ENCODE measurements at regions not wholly inside any gene's neighbourhood (a gene's known extent, or its start where the extent isn't known, plus 50 kb on each side); places are given as distances from the start of the nearest gene placed in this dataset.

DNA sequence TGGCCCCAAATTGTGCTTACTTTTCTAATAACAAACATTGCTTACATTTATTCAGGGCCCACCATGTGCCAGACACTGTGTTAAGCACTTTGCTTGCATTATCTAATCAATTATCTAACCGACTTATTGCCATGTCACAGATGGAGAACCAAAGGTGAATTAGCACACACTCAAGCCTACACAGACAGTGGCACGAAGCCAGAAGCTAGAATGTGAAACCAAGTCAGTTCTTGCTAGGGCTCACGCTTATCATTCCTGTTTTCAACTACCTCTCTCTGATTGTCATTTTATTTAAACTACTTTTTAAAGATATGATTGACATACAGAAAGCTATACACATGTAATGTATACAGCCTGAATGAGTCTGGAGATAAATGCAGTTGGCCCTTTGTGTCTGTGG is 215.7 kb upstream of the CFAP20DC start:
- no peak overlapping the region for H3K4me3 Mint-ChIP-seq
- H3K9me3 Mint-ChIP-seq = no peaks in the 10 kb centered on the region
- H3K27me3 Mint-ChIP-seq (ENCODE audit: low read depth in 3 of 3) = peaks cover 0 to 2% (median 0%) of the 10 kb centered on the region in 3 donors
- no peak overlapping the region for H3K27ac Mint-ChIP-seq
- H3K4me1 Mint-ChIP-seq = no peaks in the 10 kb centered on the region
- H3K36me3 Mint-ChIP-seq = no peaks in the 10 kb centered on the region
- DNase-seq = no peak

DNA sequence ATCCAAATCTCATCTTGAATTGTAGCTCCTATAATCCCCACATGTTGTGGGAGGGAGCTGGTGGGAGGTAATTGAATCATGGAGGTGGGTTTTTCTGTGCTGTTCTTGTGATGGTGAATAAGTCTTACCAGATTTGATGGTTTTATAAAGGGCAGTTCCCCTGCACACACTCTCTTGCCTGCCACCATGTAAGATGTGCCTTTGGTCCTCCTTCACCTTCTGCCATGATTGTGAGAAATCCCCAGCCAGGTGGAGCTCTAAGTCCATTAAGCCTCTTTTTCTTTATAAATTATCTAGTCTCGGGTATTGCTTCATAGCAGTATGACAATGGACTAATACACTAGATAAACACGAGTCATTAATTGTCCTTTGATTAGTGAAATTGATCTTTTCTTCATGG is 214.5 kb upstream of the CFAP20DC start:
- Mint-ChIP-seq H3K27ac (no peak overlapping the region), H3K4me1 (no peaks in the 10 kb centered on the region), H3K36me3 (no peaks in the 10 kb centered on the region), H3K27me3 (ENCODE audit: low read depth in 3 of 3) (peaks cover 0 to 2% (median 0%) of the 10 kb centered on the region in 3 donors), H3K9me3 (no peaks in the 10 kb centered on the region), H3K4me3 (no peak overlapping the region)
- no peak for DNase-seq

DNA sequence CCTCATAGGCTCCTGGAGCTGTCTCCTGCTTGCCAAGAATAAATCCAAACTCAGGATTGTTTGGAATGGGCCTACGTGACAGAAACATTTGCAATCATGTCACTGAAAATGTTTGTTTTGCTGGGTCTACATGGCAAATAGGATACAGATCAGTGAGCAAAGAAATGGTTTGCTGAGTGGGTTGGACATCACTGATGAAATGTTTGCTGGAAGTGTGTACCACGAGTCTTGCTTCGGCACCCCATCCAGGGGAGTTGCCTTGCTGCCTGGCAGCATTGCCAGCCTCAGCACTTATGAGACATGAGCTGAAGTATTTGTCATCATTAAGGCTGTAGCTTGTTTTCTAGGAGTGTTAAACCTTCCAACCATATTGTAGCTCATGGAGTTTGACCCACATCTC is 213.3 kb upstream of the CFAP20DC start:
- H3K27me3 Mint-ChIP-seq (ENCODE audit: low read depth in 3 of 3) = peaks cover 0 to 2% (median 0%) of the 10 kb centered on the region in 3 donors
- H3K36me3 Mint-ChIP-seq = no peaks in the 10 kb centered on the region
- H3K4me1 Mint-ChIP-seq = no peaks in the 10 kb centered on the region
- H3K4me3 Mint-ChIP-seq = no peak overlapping the region
- DNase-seq = no peak
- no peak overlapping the region for H3K27ac Mint-ChIP-seq
- H3K9me3 Mint-ChIP-seq = no peaks in the 10 kb centered on the region

DNA sequence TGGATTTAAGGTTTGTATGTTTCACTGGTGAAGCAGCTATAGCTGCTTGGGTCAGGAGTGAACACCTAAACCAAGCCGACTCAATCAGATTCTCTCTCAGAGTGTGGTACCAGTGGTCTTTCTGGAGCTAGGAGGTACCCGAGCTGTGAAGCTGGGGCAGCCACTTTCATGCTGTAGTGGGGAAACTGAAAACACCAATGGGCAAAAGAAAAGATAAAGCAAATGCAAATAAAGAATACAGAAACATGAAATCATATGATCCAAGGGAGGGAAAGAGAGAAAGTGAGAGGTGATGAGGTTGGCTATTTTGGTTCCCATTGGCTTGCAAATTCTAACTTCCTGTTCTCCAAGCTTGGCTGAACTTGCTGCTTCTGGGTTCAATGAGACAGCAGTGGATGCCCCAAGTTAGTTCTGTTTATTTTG is 212.3 kb upstream of the CFAP20DC start:
- Mint-ChIP-seq H3K9me3 (no peaks in the 10 kb centered on the region), H3K4me1 (no peaks in the 10 kb centered on the region), H3K36me3 (no peaks in the 10 kb centered on the region), H3K27ac (no peak overlapping the region), H3K27me3 (ENCODE audit: low read depth in 3 of 3) (peaks cover 0 to 2% (median 0%) of the 10 kb centered on the region in 3 donors), H3K4me3 (no peak overlapping the region)
- DNase-seq = no peak

DNA sequence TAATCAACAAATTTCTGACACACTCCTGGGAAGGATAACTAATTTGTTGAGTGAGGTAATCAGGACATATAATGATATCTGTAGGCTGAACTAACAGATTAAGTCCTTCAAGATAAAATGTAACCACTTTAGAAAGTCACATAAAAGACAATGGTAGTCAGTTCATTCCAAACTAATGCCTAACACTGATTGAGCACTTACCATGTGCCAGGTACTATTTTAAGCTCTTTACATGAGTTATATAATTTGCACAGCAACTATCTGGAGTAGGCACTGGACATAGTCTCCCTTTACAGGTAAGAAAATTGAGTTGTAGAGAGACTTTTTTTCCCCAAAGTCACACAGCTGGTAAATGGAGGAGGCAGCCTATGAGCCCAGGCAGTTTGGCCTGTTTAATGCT is 211.2 kb upstream of the CFAP20DC start:
- H3K4me3 Mint-ChIP-seq = no peak overlapping the region
- DNase-seq = no peak
- no peaks in the 10 kb centered on the region for H3K4me1 Mint-ChIP-seq
- H3K9me3 Mint-ChIP-seq = no peaks in the 10 kb centered on the region
- H3K27ac Mint-ChIP-seq = no peak overlapping the region
- peaks cover 0 to 2% (median 0%) of the 10 kb centered on the region in 3 donors for H3K27me3 Mint-ChIP-seq (ENCODE audit: low read depth in 3 of 3)
- H3K36me3 Mint-ChIP-seq = no peaks in the 10 kb centered on the region

DNA sequence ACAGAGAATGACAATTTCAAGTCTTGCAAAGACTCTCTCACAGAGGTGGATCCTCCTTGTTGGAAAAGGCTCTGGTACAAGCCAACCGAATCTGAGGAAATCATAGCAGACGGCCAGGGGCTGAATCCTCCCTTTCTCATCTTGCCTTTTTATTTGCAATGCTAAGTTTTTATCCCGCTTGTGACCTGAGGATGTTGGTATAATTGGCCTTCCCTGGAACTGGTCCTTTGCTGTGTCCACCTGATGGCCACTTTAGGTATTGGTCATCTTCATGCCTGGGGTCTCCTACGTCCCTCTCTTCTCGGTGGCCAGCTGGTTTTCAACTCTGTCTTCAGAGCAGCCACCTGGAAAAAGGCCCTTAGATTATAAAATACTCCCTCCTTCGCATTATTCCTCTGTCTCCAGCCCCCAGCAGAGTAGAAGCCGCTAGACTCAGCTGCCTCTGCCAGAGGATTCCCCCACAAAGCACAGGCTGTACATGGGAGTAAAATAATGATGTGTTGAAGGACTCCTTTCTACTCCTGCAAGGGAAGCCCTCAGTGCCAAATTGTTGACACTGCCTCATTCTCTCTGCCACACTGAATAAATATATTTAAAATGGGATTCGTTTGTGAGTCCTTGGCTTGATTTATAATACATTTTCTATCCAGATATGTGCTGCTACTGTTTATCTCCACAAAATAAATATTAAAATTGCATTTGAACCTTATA is 208.9 kb upstream of the CFAP20DC start:
- H3K4me3 Mint-ChIP-seq = no peak overlapping the region
- H3K36me3 Mint-ChIP-seq = no peaks in the 10 kb centered on the region
- H3K9me3 Mint-ChIP-seq = no peaks in the 10 kb centered on the region
- DNase-seq = no peak
- H3K27ac Mint-ChIP-seq = no peak overlapping the region
- H3K27me3 Mint-ChIP-seq (ENCODE audit: low read depth in 3 of 3) = no peaks in the 10 kb centered on the region
- H3K4me1 Mint-ChIP-seq = no peaks in the 10 kb centered on the region

DNA sequence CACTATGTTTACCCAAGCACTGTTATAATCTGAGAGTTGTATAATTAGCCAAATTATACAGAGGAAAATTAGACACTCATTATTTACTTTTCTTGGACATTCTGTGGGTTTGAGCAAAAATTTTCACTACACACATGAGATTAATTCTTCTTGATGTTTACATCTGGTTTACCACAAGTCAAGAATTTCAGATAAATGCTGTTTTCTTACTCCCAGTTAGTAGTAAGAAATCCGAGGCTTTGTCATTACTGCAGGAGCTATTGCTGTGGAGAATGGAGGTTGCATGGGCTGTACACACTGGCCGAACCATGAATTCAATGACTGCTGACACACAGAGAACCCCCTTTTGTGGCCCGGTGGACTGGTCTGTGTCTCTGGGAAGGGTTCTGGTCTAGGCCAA is 207.7 kb upstream of the CFAP20DC start:
- Mint-ChIP-seq H3K27me3 (ENCODE audit: low read depth in 3 of 3) (no peaks in the 10 kb centered on the region), H3K9me3 (no peaks in the 10 kb centered on the region), H3K36me3 (no peaks in the 10 kb centered on the region)

DNA sequence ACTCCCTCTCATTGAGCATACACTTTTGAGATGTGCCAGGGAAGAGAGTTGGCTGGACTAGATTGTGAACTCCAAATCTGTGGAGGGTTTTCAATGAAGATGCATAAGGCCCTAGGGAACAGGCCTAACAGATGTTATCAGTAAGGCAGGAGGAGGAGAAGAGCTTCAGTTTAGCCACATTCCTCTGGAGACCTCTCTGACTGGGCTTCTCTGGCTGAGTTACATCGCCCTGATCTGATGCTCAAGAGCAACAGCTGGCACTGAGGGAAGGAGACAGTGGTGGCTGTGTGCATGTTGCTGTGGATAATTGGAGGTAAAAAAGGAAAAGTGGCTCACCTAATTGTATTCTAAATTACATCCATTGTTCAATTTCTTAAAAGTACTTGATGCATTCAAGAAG is 206.4 kb upstream of the CFAP20DC start:
- Mint-ChIP-seq H3K4me1 (no peaks in the 10 kb centered on the region), H3K9me3 (no peaks in the 10 kb centered on the region), H3K4me3 (no peak overlapping the region), H3K36me3 (no peaks in the 10 kb centered on the region), H3K27me3 (ENCODE audit: low read depth in 3 of 3) (no peaks in the 10 kb centered on the region), H3K27ac (no peak overlapping the region)
- DNase-seq = no peak

More for the DNA sequence above, 207.7 kb upstream of the CFAP20DC start:
- Mint-ChIP-seq H3K27ac (no peak overlapping the region), H3K4me3 (no peak overlapping the region), H3K4me1 (no peaks in the 10 kb centered on the region)
- DNase-seq = no peak

DNA sequence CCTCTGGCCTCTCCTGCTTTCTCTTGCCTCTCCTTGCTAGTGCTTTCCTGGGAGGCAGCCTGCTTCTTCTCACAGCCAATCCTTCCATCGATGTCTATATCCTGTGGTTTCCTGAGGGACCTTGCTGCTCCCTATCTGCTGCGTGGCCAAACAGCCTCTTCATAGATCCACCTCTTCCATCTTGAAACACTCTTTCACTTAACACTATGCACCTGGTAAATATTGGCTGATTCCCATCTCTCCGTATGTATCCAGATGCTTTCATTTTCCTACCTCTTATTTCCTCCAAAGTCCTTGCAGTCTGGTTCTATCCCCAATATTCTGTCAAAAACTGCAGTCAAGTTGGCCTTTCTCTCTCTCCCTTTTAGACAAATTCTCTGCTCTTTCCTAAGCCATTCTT is 205.2 kb upstream of the CFAP20DC start:
- H3K4me1 Mint-ChIP-seq = no peaks in the 10 kb centered on the region
- H3K36me3 Mint-ChIP-seq = no peaks in the 10 kb centered on the region
- H3K4me3 Mint-ChIP-seq = no peak overlapping the region
- H3K27me3 Mint-ChIP-seq (ENCODE audit: low read depth in 3 of 3) = no peaks in the 10 kb centered on the region
- no peaks in the 10 kb centered on the region for H3K9me3 Mint-ChIP-seq
- DNase-seq = no peak
- no peak overlapping the region for H3K27ac Mint-ChIP-seq

DNA sequence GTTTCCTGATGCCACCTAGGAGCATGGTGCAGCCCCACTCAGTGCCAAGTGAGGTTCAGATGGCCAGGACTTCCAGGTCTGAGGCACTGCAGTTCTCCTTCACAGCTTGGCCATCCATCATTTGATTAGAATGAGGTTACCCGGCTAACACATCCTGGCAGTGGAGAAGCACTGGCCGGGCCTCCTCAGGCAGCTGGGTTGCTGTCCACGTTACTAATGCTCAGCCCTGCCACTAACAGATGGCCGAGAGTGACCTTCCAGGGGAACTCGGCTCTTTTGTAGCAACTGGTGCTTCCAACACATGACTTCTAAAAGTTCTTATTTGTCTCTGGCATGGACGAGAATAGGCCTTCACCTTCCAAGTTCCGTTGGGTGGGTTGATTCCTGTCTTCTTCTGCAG is 204.6 kb upstream of the CFAP20DC start:
- Mint-ChIP-seq H3K9me3 (no peaks in the 10 kb centered on the region), H3K27ac (no peak overlapping the region), H3K4me1 (no peaks in the 10 kb centered on the region), H3K36me3 (no peaks in the 10 kb centered on the region), H3K27me3 (ENCODE audit: low read depth in 3 of 3) (no peaks in the 10 kb centered on the region), H3K4me3 (no peak overlapping the region)
- no peak for DNase-seq

DNA sequence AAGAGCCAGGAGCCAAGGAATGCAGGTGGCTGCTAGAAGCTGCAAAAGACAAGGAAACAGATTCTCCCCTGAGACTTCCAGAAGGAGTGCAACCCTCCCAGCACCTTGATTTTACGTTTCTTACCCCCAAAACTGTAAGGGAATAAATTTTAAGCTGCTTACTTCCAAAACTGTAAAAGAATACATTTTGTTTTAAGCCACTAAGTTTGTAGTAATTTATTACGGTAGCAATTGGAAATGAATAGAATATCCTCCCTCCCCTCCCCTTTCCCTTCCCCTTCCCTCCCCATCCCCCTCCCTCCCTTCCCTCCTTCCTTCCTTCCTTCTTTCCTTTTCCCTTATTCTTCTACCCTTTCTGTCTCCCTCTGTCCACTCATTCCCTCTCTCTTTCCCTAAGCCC is 203.7 kb upstream of the CFAP20DC start:
- H3K9me3 Mint-ChIP-seq = no peaks in the 10 kb centered on the region

DNA sequence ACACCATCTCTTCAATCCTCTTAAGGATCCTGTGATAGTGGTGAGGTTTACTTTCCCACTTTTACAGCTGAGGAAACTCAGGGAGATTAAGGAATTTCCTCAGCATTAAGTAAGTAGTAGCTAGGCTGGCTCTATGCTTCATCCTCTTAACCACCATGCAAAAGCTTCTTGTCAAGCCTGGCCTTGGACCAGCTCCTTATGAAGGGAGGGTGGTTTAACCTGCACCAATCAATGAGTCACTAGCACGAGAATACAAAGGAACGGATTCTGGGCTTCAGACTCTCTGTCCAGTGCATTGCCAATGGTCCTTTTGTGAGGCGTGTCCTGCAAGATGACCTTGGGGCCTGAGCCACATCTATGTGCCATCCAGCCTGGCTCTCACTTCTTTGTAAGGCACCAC is 202.0 kb upstream of the CFAP20DC start:
- H3K27me3 Mint-ChIP-seq (ENCODE audit: low read depth in 3 of 3) = no peaks in the 10 kb centered on the region
- DNase-seq = no peak
- no peak overlapping the region for H3K4me3 Mint-ChIP-seq
- H3K36me3 Mint-ChIP-seq = no peaks in the 10 kb centered on the region
- no peak overlapping the region for H3K27ac Mint-ChIP-seq
- H3K4me1 Mint-ChIP-seq = peaks cover 6 to 8% of the 10 kb centered on the region in 2 donors
- no peaks in the 10 kb centered on the region for H3K9me3 Mint-ChIP-seq

More for the DNA sequence above, 203.7 kb upstream of the CFAP20DC start:
- Mint-ChIP-seq H3K36me3 (no peaks in the 10 kb centered on the region), H3K27ac (no peak overlapping the region), H3K27me3 (ENCODE audit: low read depth in 3 of 3) (no peaks in the 10 kb centered on the region), H3K4me3 (no peak overlapping the region), H3K4me1 (no peaks in the 10 kb centered on the region)
- no peak for DNase-seq

DNA sequence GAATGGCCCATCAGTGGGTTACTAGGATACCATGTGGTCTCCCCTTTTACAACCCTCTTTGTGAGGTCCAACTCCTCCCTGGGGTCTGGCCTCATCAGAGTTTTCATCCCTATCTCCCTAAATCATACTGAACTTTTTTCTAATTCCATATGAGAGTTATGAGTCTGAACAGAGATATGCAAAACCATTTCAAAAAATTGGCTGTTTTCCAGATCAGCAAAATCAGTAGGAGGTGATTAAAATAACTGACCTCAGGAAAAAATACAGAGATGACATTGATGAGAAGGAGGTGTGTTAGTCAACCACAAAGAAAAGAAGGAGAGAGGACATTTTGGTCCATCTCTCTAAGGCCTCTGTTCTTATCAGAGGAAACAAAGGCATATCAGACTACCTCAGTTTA is 200.8 kb upstream of the CFAP20DC start:
- Mint-ChIP-seq H3K36me3 (no peaks in the 10 kb centered on the region), H3K4me1 (peaks cover 6 to 8% of the 10 kb centered on the region in 2 donors), H3K27ac (no peak overlapping the region)

DNA sequence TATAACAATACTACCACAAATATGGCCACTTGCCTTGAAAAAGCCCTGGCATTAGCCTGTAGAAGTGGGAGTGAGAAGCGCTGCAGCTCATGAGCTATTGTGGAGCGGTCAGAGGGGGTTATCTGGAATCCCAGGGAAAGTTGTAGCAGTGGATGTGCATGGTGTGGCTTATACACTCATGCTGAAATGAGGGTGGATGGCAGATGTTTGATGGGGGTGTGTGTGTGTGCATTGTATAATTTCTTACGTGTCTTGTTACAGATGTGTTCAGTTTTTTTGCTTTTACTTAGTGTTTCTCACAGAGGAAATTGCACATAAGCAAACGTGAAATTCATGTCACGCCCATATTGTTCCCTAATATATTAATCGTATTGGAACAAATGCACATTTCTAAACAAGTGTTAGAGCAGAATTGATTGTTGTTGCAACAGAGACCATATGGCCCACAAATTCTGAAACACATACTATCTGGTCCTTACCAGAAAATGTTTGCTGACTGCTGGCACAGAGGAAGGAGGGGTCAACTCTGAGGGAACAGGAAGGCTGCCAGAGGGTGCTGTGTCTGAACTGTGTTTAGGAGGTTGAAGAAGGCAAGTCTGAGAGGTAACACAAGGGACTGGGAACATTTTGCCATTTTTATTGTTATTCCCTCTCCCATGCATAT is 200.0 kb upstream of the CFAP20DC start:
- no peak overlapping the region for H3K27ac Mint-ChIP-seq
- H3K36me3 Mint-ChIP-seq = no peaks in the 10 kb centered on the region
- H3K4me3 Mint-ChIP-seq = no peak overlapping the region
- peaks cover 6 to 8% of the 10 kb centered on the region in 2 donors for H3K4me1 Mint-ChIP-seq
- no peaks in the 10 kb centered on the region for H3K27me3 Mint-ChIP-seq (ENCODE audit: low read depth in 3 of 3)
- DNase-seq = no peak
- no peaks in the 10 kb centered on the region for H3K9me3 Mint-ChIP-seq

More for the DNA sequence above, 200.8 kb upstream of the CFAP20DC start:
- DNase-seq = no peak
- Mint-ChIP-seq H3K27me3 (ENCODE audit: low read depth in 3 of 3) (no peaks in the 10 kb centered on the region), H3K4me3 (no peak overlapping the region), H3K9me3 (no peaks in the 10 kb centered on the region)

DNA sequence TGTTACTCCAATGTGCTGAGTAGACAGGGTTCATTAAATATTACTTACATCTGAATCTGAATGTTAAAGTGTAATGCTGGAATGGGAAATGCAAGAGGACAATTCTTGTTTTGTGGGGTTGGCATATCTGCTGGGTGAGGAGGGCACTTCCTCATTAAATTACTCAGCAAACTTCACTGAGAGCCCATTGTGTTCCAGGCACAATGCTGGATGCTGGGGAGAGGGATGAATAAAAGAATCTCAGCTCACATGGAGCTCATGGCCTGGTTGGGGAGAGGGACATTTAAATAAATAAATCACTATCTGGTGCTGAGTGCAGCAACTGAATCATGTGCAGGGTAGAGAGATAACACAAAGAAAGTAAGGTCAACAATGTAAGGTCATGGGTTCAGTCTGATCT is 199.2 kb upstream of the CFAP20DC start:
- H3K27ac Mint-ChIP-seq = no peak overlapping the region
- no peak overlapping the region for H3K4me3 Mint-ChIP-seq
- DNase-seq = no peak
- no peaks in the 10 kb centered on the region for H3K36me3 Mint-ChIP-seq
- peaks cover 6 to 8% of the 10 kb centered on the region in 2 donors for H3K4me1 Mint-ChIP-seq
- no peaks in the 10 kb centered on the region for H3K9me3 Mint-ChIP-seq
- peaks cover 0 to 2% (median 0%) of the 10 kb centered on the region in 3 donors for H3K27me3 Mint-ChIP-seq (ENCODE audit: low read depth in 3 of 3)
